SK-N-MC (cell line): ENCODE measurements at regions not wholly inside any gene's neighbourhood (a gene's known extent, or its start where the extent isn't known, plus 50 kb on each side); places are given as distances from the start of the nearest gene placed in this dataset.
A peak's percentile ranks its signal among the peaks of the same experiment; 100 is the strongest.

Source experiments
- EZH2 ChIP-seq: fragments of 200-600 bp; sonication (generic); IDR thresholded peaks from one replicate; pipeline ENCODE4 v1.6.1; 2017; ENCODE audit warnings: antibody characterized with exemption
- FOXP2 ChIP-seq: optimal IDR thresholded peaks from 2 replicates; pipeline ENCODE3; 2011; ENCODE audit warnings: mild to moderate bottlenecking, moderate library complexity; ENCODE audit not compliant: insufficient read depth; ENCODE audit errors: extremely low read length, control extremely low read depth
- POLR2AphosphoS5 ChIP-seq: IDR thresholded peaks from 2 replicates; pipeline ENCODE4 v1.6.1; 2012; ENCODE audit warnings: mild to moderate bottlenecking, low read depth, low read length, borderline replicate concordance

- TF ChIP-seq FOXP2 (no peak), POLR2AphosphoS5 (peak; percentile 61; the same call in 1 of the 2 replicates), EZH2 (no peak)
These were observed 402.3 kb downstream of the DEPDC1B start for GRCh38 chr5:60297658-60298057.
